Left hindlimb (tissue), 1 donor: ENCODE measurements at regions not wholly inside any gene's neighbourhood (a gene's known extent, or its start where the extent isn't known, plus 50 kb on each side); places are given as distances from the start of the nearest gene placed in this dataset.
"Not testable (repeated sequence)": the region's sequence is repeated elsewhere in the genome, so short reads cannot be mapped to it uniquely, and the experiment has no call there.

ENCODE experiments used
- DNase-seq: peaks from one replicate; pipeline ENCODE4 v3.0.0-alpha.2; 2018

DNA sequence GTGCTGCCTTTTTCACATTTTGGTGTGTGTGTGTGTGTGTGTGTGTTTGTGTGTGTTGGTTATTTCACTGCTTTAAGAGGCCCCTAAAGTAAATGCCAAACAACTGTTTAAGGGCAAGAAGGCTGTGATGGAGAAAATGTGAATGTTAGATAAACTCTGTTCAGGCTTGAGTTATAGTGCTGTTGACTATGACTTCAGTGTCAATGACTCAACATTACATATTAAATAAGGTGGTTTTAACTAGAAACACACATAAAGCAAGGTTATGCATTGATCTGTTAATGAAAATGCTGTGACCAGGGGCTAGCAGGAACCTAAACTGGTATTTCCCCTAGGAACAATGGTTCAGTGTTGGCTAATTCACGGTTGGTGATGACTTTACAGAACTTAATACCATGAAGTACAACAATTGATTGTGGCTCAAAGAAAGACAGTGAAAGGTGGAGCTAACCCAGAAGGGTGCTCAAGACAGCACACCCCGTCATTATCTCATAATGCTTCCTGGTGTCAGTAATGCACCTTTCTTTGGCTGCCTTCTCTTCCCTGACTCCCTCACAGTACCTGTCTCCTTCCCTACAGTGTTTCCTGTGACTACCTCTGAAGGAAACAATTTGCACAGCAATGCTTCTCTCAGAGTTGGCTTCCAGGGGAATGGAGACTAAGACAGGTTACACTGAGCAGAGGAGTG, 116.1 kb downstream of the RIN2 start:
- no peak for DNase-seq

- peak; percentile 70 for DNase-seq
These were observed 117.5 kb downstream of the RIN2 start for GRCh38 chr20:19875376-19876221.

GRCh38 chr20:19876828-19877460, 118.9 kb downstream of the RIN2 start:
- no peak for DNase-seq

- not testable (repeated sequence) for DNase-seq
These were observed 121.8 kb downstream of the RIN2 start for GRCh38 chr20:19879874-19880255.

DNA sequence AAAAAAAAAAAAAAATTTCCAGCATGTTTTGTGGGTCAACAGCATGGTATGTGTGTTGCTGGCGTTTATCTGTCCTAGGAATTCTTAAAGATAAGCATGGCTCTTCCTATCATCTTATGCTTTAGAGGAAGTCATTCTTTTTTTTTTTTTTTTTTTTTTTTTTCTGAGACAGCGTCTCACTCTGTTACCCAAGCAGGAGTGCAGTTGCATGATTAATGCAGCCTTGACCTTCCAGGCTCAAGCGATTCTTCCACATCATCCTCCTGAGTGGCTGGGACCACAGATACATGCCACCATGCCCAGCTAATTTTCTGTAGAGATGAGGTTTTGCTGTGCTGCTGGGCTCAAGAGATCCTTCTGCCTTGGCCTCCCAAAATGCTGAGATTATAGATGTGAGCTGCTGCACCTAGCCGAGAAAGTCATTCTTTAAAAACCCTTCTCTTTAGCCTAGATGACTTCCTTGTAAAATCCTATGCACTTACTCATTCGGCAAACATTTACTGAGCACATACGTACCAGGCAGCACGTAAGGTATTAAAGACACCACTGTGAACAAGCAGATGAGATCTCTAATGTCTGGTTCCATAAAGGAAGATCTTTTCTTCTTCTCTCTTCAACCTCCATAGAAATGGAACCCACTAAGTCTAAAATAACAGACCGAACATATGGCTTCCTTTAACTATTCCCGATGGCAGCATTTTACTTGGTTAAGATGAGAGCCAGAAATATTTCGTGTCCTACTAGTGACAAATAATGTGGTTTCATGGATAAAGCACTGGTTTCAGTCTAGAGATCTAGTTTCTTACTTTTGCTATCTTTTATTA, 122.4 kb downstream of the RIN2 start:
- DNase-seq, result no peak

- DNase-seq, result no peak
These were observed 123.2 kb downstream of the RIN2 start for GRCh38 chr20:19881080-19881840.

DNA sequence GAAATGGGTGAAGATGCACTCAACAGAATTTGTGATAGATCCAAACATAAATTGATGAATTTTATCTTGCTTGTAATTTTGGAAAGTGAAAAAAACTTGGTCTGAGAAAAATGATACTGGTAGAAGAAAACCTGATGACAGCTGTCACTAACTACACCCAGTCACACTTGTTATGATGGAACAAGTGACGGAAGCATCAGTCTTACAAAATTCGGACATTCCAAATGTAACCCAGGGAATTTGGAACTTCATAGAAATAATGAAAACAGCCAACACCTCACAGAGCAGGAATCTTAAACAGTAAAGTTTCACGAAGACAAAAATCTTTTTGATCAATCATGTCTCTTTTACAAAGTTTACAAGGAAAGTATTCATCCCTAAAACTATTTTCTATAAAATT, 123.9 kb downstream of the RIN2 start:
- DNase-seq, result no peak

GRCh38 chr20:19882446-19882845, 124.4 kb downstream of the RIN2 start:
- no peak for DNase-seq

- DNase-seq, result no peak
These were observed 125.4 kb downstream of the RIN2 start for GRCh38 chr20:19883501-19883900.

GRCh38 chr20:19885594-19885938, 127.5 kb downstream of the RIN2 start:
- no peak for DNase-seq

GRCh38 chr20:19885939-19886660, 128.0 kb downstream of the RIN2 start:
- DNase-seq, result peak; percentile 46

- DNase-seq, result no peak
These were observed 128.7 kb downstream of the RIN2 start for GRCh38 chr20:19886661-19887288.

DNA sequence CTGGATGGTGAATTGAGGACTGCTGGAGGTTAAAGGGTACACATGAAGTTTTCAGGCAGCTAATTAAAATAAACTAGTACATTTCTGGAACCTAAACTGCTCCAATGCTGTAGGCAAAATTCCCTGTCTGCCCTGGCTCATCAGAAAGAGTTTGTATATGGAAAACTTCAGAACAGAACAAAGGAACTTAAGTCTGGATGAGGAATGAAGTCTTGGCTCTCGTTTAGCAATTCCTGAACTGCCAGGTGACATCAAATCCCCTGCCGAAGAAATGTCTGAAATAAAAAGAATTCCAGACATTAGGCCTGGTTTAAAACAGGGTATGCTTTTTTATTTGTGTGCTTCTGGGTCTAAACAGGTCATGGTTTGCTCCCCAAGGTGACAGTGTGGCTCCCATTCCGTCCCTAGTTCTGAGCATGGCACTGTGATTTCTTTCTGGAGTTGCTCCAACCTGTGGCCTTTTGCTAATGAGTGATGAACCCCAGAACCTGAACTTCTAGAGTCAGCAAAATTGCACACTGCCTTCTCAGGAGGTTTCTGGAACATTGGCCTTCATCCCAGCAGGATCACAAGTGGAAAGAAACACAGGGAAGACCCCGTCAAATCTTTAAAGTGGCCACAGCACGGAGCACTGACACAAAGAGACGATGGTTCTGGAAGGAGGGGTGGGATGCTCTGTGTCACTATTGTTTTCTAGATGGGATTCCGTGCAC, 129.4 kb upstream of the NAA20 start:
- no peak for DNase-seq

DNA sequence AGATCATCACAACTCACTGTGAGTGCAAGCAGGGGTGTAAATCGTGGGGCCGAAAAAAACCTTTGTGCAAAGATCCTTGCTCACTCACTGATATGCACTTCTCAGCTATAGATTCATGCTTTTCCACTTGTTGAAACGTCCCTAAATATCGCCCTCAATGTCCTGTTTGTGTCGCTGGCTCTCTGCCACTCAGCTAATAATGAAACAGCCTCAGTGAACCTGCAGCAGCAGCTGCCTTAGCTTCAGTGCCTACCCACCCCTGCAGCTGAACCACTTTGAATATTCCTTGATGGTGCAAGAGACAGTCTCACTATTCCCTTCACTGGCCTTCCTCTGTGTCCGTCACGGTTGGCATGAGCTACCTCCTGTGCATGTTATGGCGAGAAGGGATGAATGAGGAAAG, 128.9 kb upstream of the NAA20 start:
- no peak for DNase-seq

DNA sequence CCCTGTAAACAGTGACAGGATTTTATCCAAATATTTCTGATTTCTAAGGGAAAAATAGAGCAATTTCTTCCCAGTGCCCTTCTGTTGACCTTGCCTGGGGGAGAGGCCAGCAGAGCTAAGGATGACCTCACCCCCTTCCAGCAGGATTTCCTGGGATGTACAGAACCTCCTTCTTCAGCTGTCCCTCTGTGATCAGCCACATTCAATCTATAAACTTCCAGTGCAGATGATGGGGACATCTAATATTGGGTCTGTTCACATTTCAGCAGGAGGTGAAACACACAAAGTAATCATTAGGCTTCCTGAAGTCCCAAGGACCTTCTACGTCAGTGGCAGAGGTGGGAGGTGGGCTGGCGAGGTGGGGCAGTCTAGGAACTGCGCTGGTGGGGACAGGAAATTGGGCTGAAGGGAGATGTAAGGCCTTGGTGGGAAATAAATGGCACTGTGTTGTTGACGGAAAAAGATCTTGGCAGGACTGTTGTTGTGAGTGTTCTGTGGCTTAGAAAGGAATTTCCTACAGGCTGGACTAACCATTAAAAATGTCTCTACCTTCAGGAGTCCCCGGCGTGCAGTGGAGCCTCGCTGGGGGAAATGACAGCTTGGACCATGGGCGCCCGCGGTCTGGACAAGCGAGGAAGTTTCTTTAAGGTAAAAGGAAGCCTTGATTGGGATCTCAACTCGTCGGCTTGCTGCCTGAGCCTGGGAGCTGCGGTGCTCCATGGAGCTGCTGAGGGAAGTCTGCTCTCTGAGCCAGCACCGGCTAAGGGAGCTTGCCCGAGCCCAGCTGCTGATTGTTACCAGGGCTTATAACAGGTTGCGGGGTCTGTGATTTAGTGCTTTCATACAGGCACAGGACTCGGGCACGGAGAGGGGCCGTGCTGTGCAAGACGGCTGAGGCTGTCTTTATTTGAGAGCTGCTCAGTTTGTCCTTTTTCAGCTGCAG, 127.9 kb upstream of the NAA20 start:
- peak; percentile 84 for DNase-seq

DNA sequence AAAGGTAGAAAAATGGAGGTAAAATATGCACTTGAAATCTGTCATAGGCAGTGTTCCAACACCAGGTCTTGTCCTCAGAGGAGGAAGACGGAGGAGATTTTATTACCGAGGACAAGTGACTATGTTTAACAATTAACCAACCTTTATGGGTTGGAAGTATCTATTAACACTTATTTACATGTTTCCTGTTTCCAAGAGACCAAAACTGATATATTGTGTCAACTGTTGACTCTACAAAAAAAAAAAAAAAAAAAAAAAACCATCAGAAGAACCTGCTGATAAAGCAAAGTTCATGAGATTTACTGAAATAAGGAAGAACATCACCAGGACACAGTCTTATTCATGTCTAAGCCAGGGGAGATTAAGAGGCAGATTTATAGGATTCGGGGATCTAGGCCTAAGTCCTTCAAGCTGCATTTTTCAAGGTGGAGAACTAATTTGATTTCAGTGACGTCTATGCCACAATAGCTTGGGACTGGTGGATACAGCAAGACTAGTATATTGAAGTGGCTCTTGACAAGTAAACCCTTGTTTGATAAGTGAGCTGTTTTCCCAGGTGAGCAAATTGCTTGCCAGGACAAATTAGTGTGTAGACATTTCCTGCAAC, 126.6 kb upstream of the NAA20 start:
- no peak for DNase-seq

DNA sequence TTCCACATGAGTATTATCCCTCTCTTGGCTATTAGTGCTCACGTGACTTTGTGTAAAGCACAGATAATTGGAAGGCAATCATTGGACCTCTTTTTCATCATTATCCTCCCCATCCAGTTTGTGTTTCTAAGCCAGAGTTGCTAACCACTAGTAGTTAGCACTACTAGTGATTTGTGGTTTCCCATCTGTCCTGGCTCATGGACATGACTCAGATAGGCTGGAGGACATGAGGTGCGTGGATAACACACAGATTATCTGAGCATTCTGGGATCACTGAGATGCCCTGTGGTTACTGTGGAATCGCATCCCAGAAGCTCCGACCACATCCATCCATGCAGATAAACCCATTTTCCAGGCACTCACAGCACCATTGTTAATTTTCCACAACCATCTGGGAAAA, 123.8 kb upstream of the NAA20 start:
- DNase-seq, result no peak

DNA sequence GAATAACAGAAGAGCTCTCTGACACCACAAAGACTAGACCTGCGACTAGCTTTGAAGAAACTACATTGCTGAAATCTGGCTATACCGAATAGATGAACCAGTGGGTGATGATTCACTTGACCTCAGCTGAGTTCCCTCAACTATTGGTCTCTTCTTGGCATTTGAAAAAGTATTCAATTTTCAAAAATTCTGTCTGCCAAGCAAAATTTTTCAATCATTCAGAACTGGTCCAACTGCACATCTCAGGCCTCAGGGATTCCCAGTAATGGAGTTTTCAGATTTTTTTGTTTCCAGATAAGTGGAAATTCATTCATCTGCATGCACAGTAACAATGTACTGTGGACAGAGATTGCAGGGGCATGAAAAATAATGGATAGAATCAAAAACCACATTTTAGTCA, 121.4 kb upstream of the NAA20 start:
- no peak for DNase-seq

DNA sequence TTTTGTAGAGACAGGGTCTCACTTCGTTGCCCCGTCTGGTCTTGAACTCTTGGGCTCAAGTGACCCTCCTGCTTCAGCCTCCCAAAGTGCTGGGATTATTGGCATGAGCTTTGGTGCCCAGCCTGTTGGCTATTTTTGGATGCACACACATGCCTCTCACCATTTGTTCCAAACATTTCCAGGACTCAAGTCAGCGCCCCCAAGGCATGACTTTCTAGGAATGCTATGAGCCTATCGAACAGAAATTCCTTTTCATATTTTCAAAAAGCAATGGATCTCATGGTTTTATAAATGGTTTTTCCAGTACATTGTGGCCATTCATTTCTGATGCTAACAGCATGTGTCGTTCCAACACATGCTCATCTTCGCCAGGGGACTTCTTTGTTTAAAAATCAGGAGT, 119.3 kb upstream of the NAA20 start:
- no peak for DNase-seq
